H9 (cell line): ENCODE measurements at regions not wholly inside any gene's neighbourhood (a gene's known extent, or its start where the extent isn't known, plus 50 kb on each side); places are given as distances from the start of the nearest gene placed in this dataset.

Source experiments
- DNase-seq: peaks from one replicate; pipeline ENCODE4 v3.0.0-alpha.2; 2017
- H2AFZ ChIP-seq: one replicate; pipeline ENCODE4 v1.6.1; 2013; ENCODE audit warnings: mild to moderate bottlenecking, low read length, control low read depth, moderate library complexity
- H2AK5ac ChIP-seq: 2 replicates; pipeline ENCODE4 v1.6.1; 2013; ENCODE audit warnings: low read length, control low read depth, mixed read lengths; ENCODE audit not compliant: insufficient read length
- H2BK120ac ChIP-seq: one replicate; pipeline ENCODE4 v1.6.1; 2013; ENCODE audit warnings: low read depth, mild to moderate bottlenecking, low read length, control low read depth, inconsistent platforms; ENCODE audit not compliant: poor library complexity, severe bottlenecking
- H2BK12ac ChIP-seq: 2 replicates; pipeline ENCODE4 v1.6.1; 2013; ENCODE audit warnings: low read length, control low read depth, mixed read lengths, low read depth; ENCODE audit not compliant: insufficient read length
- H2BK15ac ChIP-seq: 2 replicates; pipeline ENCODE4 v1.6.1; 2013; ENCODE audit warnings: low read depth, low read length, control low read depth
- H2BK20ac ChIP-seq: one replicate; pipeline ENCODE4 v1.6.1; 2013; ENCODE audit warnings: low read depth, mild to moderate bottlenecking, low read length, control low read depth, inconsistent platforms; ENCODE audit not compliant: poor library complexity, severe bottlenecking
- H2BK5ac ChIP-seq: 2 replicates; pipeline ENCODE4 v1.6.1; 2013; ENCODE audit warnings: low read length, control low read depth, mixed read lengths; ENCODE audit not compliant: insufficient read length
- H3K14ac ChIP-seq: 2 replicates; pipeline ENCODE4 v1.6.1; 2013; ENCODE audit warnings: low read length, control low read depth; ENCODE audit not compliant: insufficient read depth
- H3K18ac ChIP-seq: 2 replicates; pipeline ENCODE4 v1.6.1; 2013; ENCODE audit warnings: low read depth, mild to moderate bottlenecking, mixed read lengths, low read length, control low read depth; ENCODE audit not compliant: insufficient read length
- H3K23ac ChIP-seq: 2 replicates; pipeline ENCODE4 v1.6.1; 2013; ENCODE audit warnings: low read length, control low read depth, mixed read lengths, low read depth; ENCODE audit not compliant: insufficient read length
- H3K23me2 ChIP-seq: 2 replicates; pipeline ENCODE4 v1.6.1; 2013; ENCODE audit warnings: low read depth, mild to moderate bottlenecking, mixed read lengths, low read length, control low read depth; ENCODE audit not compliant: insufficient read length, poor library complexity, severe bottlenecking
- H3K27ac ChIP-seq: 2 replicates; pipeline ENCODE4 v1.5.1; 2013; ENCODE audit warnings: low read length, control low read depth, mixed read lengths, low read depth; ENCODE audit not compliant: insufficient read length
- H3K27me3 ChIP-seq: 2 replicates; pipeline ENCODE4 v1.6.1; 2013; ENCODE audit warnings: low read length, control low read depth, inconsistent platforms; ENCODE audit not compliant: insufficient read depth
- H3K4ac ChIP-seq: 2 replicates; pipeline ENCODE4 v1.6.1; 2013; ENCODE audit warnings: low read depth, mild to moderate bottlenecking, control low read depth, inconsistent platforms, low read length, moderate library complexity
- H3K4me1 ChIP-seq: 2 replicates; pipeline ENCODE4 v1.6.1; 2013; ENCODE audit warnings: low read length, control low read depth, inconsistent platforms; ENCODE audit not compliant: insufficient read depth
- H3K4me2 ChIP-seq: 2 replicates; pipeline ENCODE4 v1.6.1; 2013; ENCODE audit warnings: low read length, control low read depth, mixed read lengths; ENCODE audit not compliant: insufficient read length, insufficient read depth
- H3K56ac ChIP-seq: 2 replicates; pipeline ENCODE4 v1.6.1; 2013; ENCODE audit warnings: low read depth, mild to moderate bottlenecking, mixed read lengths, low read length, control low read depth; ENCODE audit not compliant: insufficient read length
- H3K79me1 ChIP-seq: 2 replicates; pipeline ENCODE4 v1.6.1; 2013; ENCODE audit warnings: low read depth, mild to moderate bottlenecking, moderate library complexity, low read length, control low read depth, inconsistent platforms; ENCODE audit not compliant: insufficient read depth, poor library complexity, severe bottlenecking
- H3K79me2 ChIP-seq: 2 replicates; pipeline ENCODE4 v1.6.1; 2013; ENCODE audit warnings: low read length, control low read depth, inconsistent platforms; ENCODE audit not compliant: insufficient read depth
- H3K9ac ChIP-seq: 2 replicates; pipeline ENCODE4 v1.6.1; 2013; ENCODE audit warnings: low read length, control low read depth, mixed read lengths; ENCODE audit not compliant: insufficient read length; ENCODE audit errors: extremely low read depth
- H3K9me3 ChIP-seq: one replicate; pipeline ENCODE4 v1.6.1; 2013; ENCODE audit warnings: low read depth, low read length, inconsistent platforms; ENCODE audit not compliant: control insufficient read depth
- H3T11ph ChIP-seq: one replicate; pipeline ENCODE4 v1.6.1; 2013; ENCODE audit warnings: mild to moderate bottlenecking, low read length, control low read depth, inconsistent platforms
- H4K20me1 ChIP-seq: one replicate; pipeline ENCODE4 v1.6.1; 2013; ENCODE audit not compliant: control insufficient read depth, insufficient read length, insufficient read depth
- H4K5ac ChIP-seq: 2 replicates; pipeline ENCODE4 v1.6.1; 2013; ENCODE audit warnings: low read depth, mild to moderate bottlenecking, mixed read lengths, low read length, control low read depth; ENCODE audit not compliant: insufficient read length
- H4K8ac ChIP-seq: replicated peaks from 2 replicates; pipeline ENCODE4 v1.6.1; 2013; ENCODE audit warnings: low read length, control low read depth, mixed read lengths, low read depth; ENCODE audit not compliant: insufficient read length
- H4K91ac ChIP-seq: 2 replicates; pipeline ENCODE4 v1.6.1; 2013; ENCODE audit warnings: low read depth, mild to moderate bottlenecking, moderate library complexity, mixed read lengths, low read length, control low read depth; ENCODE audit not compliant: insufficient read length
- H3K27ac Mint-ChIP-seq, 3 experiments: 2 replicates in 2 of 3; 3 replicates in 1 of 3; pipeline ENCODE4 v1.8.0; 2020 to 2021; ENCODE audit warnings: mixed read lengths in 3 of 3, mild to moderate bottlenecking in 1 of 3, moderate library complexity in 1 of 3
- H3K27me3 Mint-ChIP-seq: 2 replicates; pipeline ENCODE4 v1.8.0; 2021; ENCODE audit warnings: low read depth, mild to moderate bottlenecking, moderate library complexity, mixed read lengths
- H3K36me3 Mint-ChIP-seq, 3 experiments: 2 replicates in 2 of 3; 3 replicates in 1 of 3; pipeline ENCODE4 v1.8.0; 2020 to 2021; ENCODE audit warnings: low read depth in 3 of 3, mixed read lengths in 3 of 3; ENCODE audit not compliant: insufficient read depth in 1 of 3
- H3K4me1 Mint-ChIP-seq, 2 experiments: 2 replicates each; pipeline ENCODE4 v1.8.0; 2020; ENCODE audit warnings: mixed read lengths in 2 of 2
- H3K4me3 Mint-ChIP-seq, 2 experiments: 2 replicates in 1 of 2; 3 replicates in 1 of 2; pipeline ENCODE4 v1.8.0; 2020 to 2021; ENCODE audit warnings: mild to moderate bottlenecking in 2 of 2, mixed read lengths in 2 of 2, moderate library complexity in 1 of 2
- H3K9me3 Mint-ChIP-seq, 2 experiments: 2 replicates in 1 of 2; 3 replicates in 1 of 2; pipeline ENCODE4 v1.8.0; 2020; ENCODE audit warnings: mild to moderate bottlenecking in 2 of 2, mixed read lengths in 2 of 2, moderate library complexity in 1 of 2
- CTCF ChIP-seq: fragments of 200-600 bp; sonication (generic); conservative IDR thresholded peaks from 3 replicates; pipeline ENCODE4 v1.8.0; 2021; ENCODE audit warnings: antibody characterized with exemption, mild to moderate bottlenecking
- WGBS: extraction: QIAGEN DNeasy Blood & Tissue Kit; methylation state at CpG from one replicate; pipeline ENCODE4 v1.1.7; 2013; ENCODE audit warnings: missing lambda C conversion rate, low lambda C conversion rate, mixed read lengths; ENCODE audit not compliant: insufficient read length; ENCODE audit errors: extremely low coverage; 5-methylcytosine and 5-hydroxymethylcytosine counted together

- Histone ChIP-seq H3K79me2 (no peaks in the 10 kb centered on the region), H3K9ac (no peak overlapping the region), H3K27ac (no peak overlapping the region), H2BK120ac (no peak overlapping the region), H2BK12ac (no peak overlapping the region), H2BK20ac (no peak overlapping the region), H3K79me1 (no peaks in the 10 kb centered on the region), H4K5ac (no peak overlapping the region), H3K23me2 (no peaks in the 10 kb centered on the region), H2BK5ac (no peak overlapping the region), H2BK15ac (no peak overlapping the region), H3K27me3 (no peaks in the 10 kb centered on the region), H4K8ac (no peak overlapping the region), H4K20me1 (no peaks in the 10 kb centered on the region), H3K4me1 (peaks cover 2% of the 10 kb centered on the region; the same call in 1 of the 2 replicates), H3K23ac (no peak overlapping the region), H3K14ac (no peak overlapping the region), H3K18ac (no peak overlapping the region), H4K91ac (no peak overlapping the region), H3K4ac (no peak overlapping the region), H2AFZ (no peak overlapping the region), H3T11ph (no peak overlapping the region), H3K4me2 (no peak overlapping the region), H2AK5ac (no peak overlapping the region), H3K9me3 (no peaks in the 10 kb centered on the region), H3K56ac (no peak overlapping the region)
- H3K4me1 Mint-ChIP-seq, result peaks cover 23 to 27% of the 10 kb centered on the region in 2 experiments
- no CpG with 5 or more reads among the region's 1 CpG for WGBS
- no peak overlapping the region for H3K4me3 Mint-ChIP-seq
- DNase-seq, result no peak
- no peak overlapping the region for H3K27ac Mint-ChIP-seq
- H3K9me3 Mint-ChIP-seq, result no peaks in the 10 kb centered on the region; a peak in 1 of 5 replicates
- peaks cover 1% of the 10 kb centered on the region; the same call in 1 of the 2 replicates for H3K27me3 Mint-ChIP-seq
- no peak for TF ChIP-seq CTCF
- peaks cover 0 to 4% (median 0%) of the 10 kb centered on the region in 3 experiments; a peak in 2 of 7 replicates for H3K36me3 Mint-ChIP-seq
Measured at GRCh38 chr16:65494080-65494479, 372.2 kb upstream of the CDH11 start.
